ENCODE measurements at regions not wholly inside any gene's neighbourhood (a gene's known extent, or its start where the extent isn't known, plus 50 kb on each side); places are given as distances from the start of the nearest gene placed in this dataset.

- Histone ChIP-seq H3K4me1 (replicated peaks; ENCODE audit: insufficient read depth) (no peaks in the 10 kb centered on the region), H3K9me2 (ENCODE audit: insufficient read depth) (no peaks in the 10 kb centered on the region), H3F3A (ENCODE audit: insufficient read depth, low read depth) (no peaks in the 10 kb centered on the region), H2AFZ (no peak overlapping the region), H3K9me3 (ENCODE audit: insufficient read depth, low read depth) (no peaks in the 10 kb centered on the region), H3K79me2 (ENCODE audit: low read depth) (no peaks in the 10 kb centered on the region), H3K4me2 (no peak overlapping the region), H3K36me3 (ENCODE audit: low read depth) (no peaks in the 10 kb centered on the region), H3K27me3 (ENCODE audit: insufficient read depth, low read depth) (no peaks in the 10 kb centered on the region), H3K27ac (no peak overlapping the region), H4K20me1 (ENCODE audit: insufficient read depth) (no peaks in the 10 kb centered on the region), H3K4me3 (no peak overlapping the region)
- CTCF ChIA-PET = no interaction called here
- no TSS peak for BruUV-seq (replicated peaks)
- POLR2A ChIA-PET (ENCODE audit: unreplicated experiment) = no interaction called here
- no peak for DNase-seq
- TF ChIP-seq CTCF (conservative IDR thresholded peaks at IDR 0.05) (no peak), EZH2 (IDR thresholded peaks at IDR 0.05; ENCODE audit: low read depth) (no peak)
- intact Hi-C loops (cut with micrococcal nuclease; ENCODE audit: unreplicated experiment) = no loop called here
These were observed 96.7 kb upstream of the ALDH1B1 start for GRCh38 chr9:38295764-38296163.

GRCh38 chr9:38294220-38294960 lies 98.1 kb upstream of the ALDH1B1 start:
- Histone ChIP-seq H3K4me3 (no peak overlapping the region), H2AFZ (no peak overlapping the region), H4K20me1 (ENCODE audit: insufficient read depth) (no peaks in the 10 kb centered on the region), H3K79me2 (ENCODE audit: low read depth) (no peaks in the 10 kb centered on the region), H3K9me2 (ENCODE audit: insufficient read depth) (no peaks in the 10 kb centered on the region), H3K4me1 (replicated peaks; ENCODE audit: insufficient read depth) (no peaks in the 10 kb centered on the region), H3K9me3 (ENCODE audit: insufficient read depth, low read depth) (no peaks in the 10 kb centered on the region), H3K27me3 (ENCODE audit: insufficient read depth, low read depth) (no peaks in the 10 kb centered on the region), H3F3A (ENCODE audit: insufficient read depth, low read depth) (no peaks in the 10 kb centered on the region), H3K27ac (no peak overlapping the region), H3K36me3 (ENCODE audit: low read depth) (no peaks in the 10 kb centered on the region), H3K4me2 (no peak overlapping the region)
- no peak for DNase-seq
- TF ChIP-seq EZH2 (IDR thresholded peaks at IDR 0.05; ENCODE audit: low read depth) = no peak
- no peak for TF ChIP-seq CTCF (conservative IDR thresholded peaks at IDR 0.05)
- intact Hi-C loops (cut with micrococcal nuclease; ENCODE audit: unreplicated experiment) = no loop called here
- no TSS peak for BruUV-seq (replicated peaks)
- POLR2A ChIA-PET (ENCODE audit: unreplicated experiment) = no interaction called here
- CTCF ChIA-PET = no interaction called here

- Histone ChIP-seq H3K4me1 (replicated peaks; ENCODE audit: insufficient read depth) (no peaks in the 10 kb centered on the region), H2AFZ (no peak overlapping the region), H3K79me2 (ENCODE audit: low read depth) (no peaks in the 10 kb centered on the region), H3K36me3 (ENCODE audit: low read depth) (no peaks in the 10 kb centered on the region), H3K4me3 (no peak overlapping the region), H3K27me3 (ENCODE audit: insufficient read depth, low read depth) (no peaks in the 10 kb centered on the region), H3K9me2 (ENCODE audit: insufficient read depth) (no peaks in the 10 kb centered on the region), H3K9me3 (ENCODE audit: insufficient read depth, low read depth) (no peaks in the 10 kb centered on the region), H3K27ac (no peak overlapping the region), H3K4me2 (no peak overlapping the region), H3F3A (ENCODE audit: insufficient read depth, low read depth) (no peaks in the 10 kb centered on the region), H4K20me1 (ENCODE audit: insufficient read depth) (no peaks in the 10 kb centered on the region)
- intact Hi-C loops (cut with micrococcal nuclease; ENCODE audit: unreplicated experiment) = no loop called here
- TF ChIP-seq EZH2 (IDR thresholded peaks at IDR 0.05; ENCODE audit: low read depth) (no peak), CTCF (conservative IDR thresholded peaks at IDR 0.05) (no peak)
- CTCF ChIA-PET = no interaction called here
- POLR2A ChIA-PET (ENCODE audit: unreplicated experiment) = no interaction called here
- no TSS peak for BruUV-seq (replicated peaks)
- DNase-seq = no peak
These were observed 99.5 kb upstream of the ALDH1B1 start for GRCh38 chr9:38293022-38293421.
